Sigmoid colon (tissue), 6 donors: ENCODE measurements at regions not wholly inside any gene's neighbourhood (a gene's known extent, or its start where the extent isn't known, plus 50 kb on each side); places are given as distances from the start of the nearest gene placed in this dataset.

Experiments used
- DNase-seq: peaks from one replicate; pipeline ENCODE4 v3.0.0-alpha.2; 2019
- H3K27ac ChIP-seq, 4 donors: fragments of 200-600 bp; sonication (generic); one replicate each; pipeline ENCODE4 v1.5.1; 2016 to 2019; ENCODE audit warnings: mild to moderate bottlenecking in 1 of 4
- H3K27me3 ChIP-seq, 3 donors: fragments of 200-600 bp; sonication (generic); one replicate each; pipeline ENCODE4 v1.5.1; 2019; ENCODE audit warnings: mild to moderate bottlenecking in 1 of 3
- H3K36me3 ChIP-seq, 4 donors: fragments of 200-600 bp; sonication (generic); one replicate each; pipeline ENCODE4 v1.5.1; 2016 to 2019
- H3K4me1 ChIP-seq, 4 donors: fragments of 200-600 bp; sonication (generic); one replicate each; pipeline ENCODE4 v1.5.1; 2017 to 2019
- H3K4me3 ChIP-seq, 4 donors: fragments of 200-600 bp; sonication (generic); one replicate each; pipeline ENCODE4 v1.5.1; 2017 to 2019; ENCODE audit warnings: mild to moderate bottlenecking in 2 of 4, moderate library complexity in 1 of 4
- H3K9me3 ChIP-seq, 4 donors: fragments of 200-600 bp in 3 of 4; sonication (generic) in 3 of 4; one replicate each; pipeline versions ENCODE4 v1.5.1 to v1.6.1; 2013 to 2019
- EP300 ChIP-seq, 4 donors: sonication (generic); formaldehyde crosslinking; IDR thresholded peaks; one replicate each; pipeline ENCODE4 v1.6.1; 2017; ENCODE audit warnings: antibody characterized with exemption in 4 of 4
- POLR2A ChIP-seq, 2 donors: fragments of 450-650 bp; IDR thresholded peaks; one replicate each; pipeline ENCODE4 v1.6.1; 2016; ENCODE audit warnings: antibody characterized with exemption in 2 of 2, mild to moderate bottlenecking in 2 of 2, moderate library complexity in 2 of 2
- POLR2AphosphoS5 ChIP-seq, 4 donors: sonication (generic); formaldehyde crosslinking; IDR thresholded peaks; one replicate each; pipeline ENCODE4 v1.6.1; 2017; ENCODE audit warnings: antibody characterized with exemption in 4 of 4
- WGBS, 2 donors: extraction: QIAGEN DNeasy Blood & Tissue Kit; methylation state at CpG; one replicate each; pipeline ENCODE4 v1.1.7; 2013; 5-methylcytosine and 5-hydroxymethylcytosine counted together
- intact Hi-C: fragments of 100-400 bp; cut with DNase I; formaldehyde crosslinking; loops from one replicate; pipeline ENCODE4 v1.15.1; 2023
- TF ChIP-seq, protein P1 (sequence below), 4 experiments: fragments of 450-650 bp in 3 of 4; fragments of 200-600 bp in 1 of 4; IDR thresholded peaks; one replicate each; pipeline ENCODE4 v1.5.1; 2016 to 2019; ENCODE audit warnings: antibody characterized with exemption in 4 of 4, mild to moderate bottlenecking in 3 of 4, moderate library complexity in 2 of 4
- donor health status: healthy with polysubstance abuse.
- donor health status: healthy.

DNA sequence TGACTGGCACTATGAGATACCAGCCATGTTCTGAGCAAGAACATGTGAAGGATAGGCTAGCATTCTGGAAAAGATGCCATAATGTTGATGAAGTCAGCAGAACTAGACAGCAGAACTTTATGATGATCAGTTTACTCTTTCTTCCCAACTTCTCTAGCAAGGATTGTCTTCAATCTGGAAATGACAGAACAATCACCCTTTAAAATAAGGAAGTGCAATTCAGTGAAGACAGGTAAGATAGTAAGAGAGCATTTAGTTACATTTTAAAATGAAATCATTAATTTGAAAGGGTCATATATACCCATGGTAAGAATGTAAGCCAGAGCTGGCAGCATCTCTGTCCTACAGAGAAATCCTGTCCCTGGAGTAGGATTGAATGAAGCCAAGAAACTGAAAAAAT, 66.0 kb upstream of the C12orf71 start:
- Histone ChIP-seq H3K36me3 (no peaks in the 10 kb centered on the region), H3K4me3 (no peak overlapping the region), H3K9me3 (no peaks in the 10 kb centered on the region), H3K27me3 (no peaks in the 10 kb centered on the region), H3K4me1 (peaks cover 0 to 12% (median 6%) of the 10 kb centered on the region in 4 donors), H3K27ac (no peak overlapping the region)
- intact Hi-C loops: no loop called here
- no peak for DNase-seq
- TF ChIP-seq, protein P1, sequence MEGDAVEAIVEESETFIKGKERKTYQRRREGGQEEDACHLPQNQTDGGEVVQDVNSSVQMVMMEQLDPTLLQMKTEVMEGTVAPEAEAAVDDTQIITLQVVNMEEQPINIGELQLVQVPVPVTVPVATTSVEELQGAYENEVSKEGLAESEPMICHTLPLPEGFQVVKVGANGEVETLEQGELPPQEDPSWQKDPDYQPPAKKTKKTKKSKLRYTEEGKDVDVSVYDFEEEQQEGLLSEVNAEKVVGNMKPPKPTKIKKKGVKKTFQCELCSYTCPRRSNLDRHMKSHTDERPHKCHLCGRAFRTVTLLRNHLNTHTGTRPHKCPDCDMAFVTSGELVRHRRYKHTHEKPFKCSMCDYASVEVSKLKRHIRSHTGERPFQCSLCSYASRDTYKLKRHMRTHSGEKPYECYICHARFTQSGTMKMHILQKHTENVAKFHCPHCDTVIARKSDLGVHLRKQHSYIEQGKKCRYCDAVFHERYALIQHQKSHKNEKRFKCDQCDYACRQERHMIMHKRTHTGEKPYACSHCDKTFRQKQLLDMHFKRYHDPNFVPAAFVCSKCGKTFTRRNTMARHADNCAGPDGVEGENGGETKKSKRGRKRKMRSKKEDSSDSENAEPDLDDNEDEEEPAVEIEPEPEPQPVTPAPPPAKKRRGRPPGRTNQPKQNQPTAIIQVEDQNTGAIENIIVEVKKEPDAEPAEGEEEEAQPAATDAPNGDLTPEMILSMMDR (IDR thresholded peaks at IDR 0.05): no peak
- TF ChIP-seq POLR2A (IDR thresholded peaks at IDR 0.05) (no peak), POLR2AphosphoS5 (IDR thresholded peaks at IDR 0.05) (no peak), EP300 (IDR thresholded peaks at IDR 0.05) (no peak)

GRCh38 chr12:27148791-27149190, 66.4 kb upstream of the C12orf71 start:
- Histone ChIP-seq H3K4me1 (peaks cover 0 to 8% (median 4%) of the 10 kb centered on the region in 4 donors), H3K4me3 (no peak overlapping the region), H3K36me3 (no peaks in the 10 kb centered on the region), H3K27ac (no peak overlapping the region), H3K9me3 (no peaks in the 10 kb centered on the region), H3K27me3 (no peaks in the 10 kb centered on the region)
- intact Hi-C loops: no loop called here
- TF ChIP-seq POLR2A (IDR thresholded peaks at IDR 0.05): no peak
- TF ChIP-seq, protein P1 (IDR thresholded peaks at IDR 0.05): no peak
- DNase-seq: no peak
- 69 to 77% methylated on average over 2 of the region's 2 CpGs for WGBS, 2 donors

DNA sequence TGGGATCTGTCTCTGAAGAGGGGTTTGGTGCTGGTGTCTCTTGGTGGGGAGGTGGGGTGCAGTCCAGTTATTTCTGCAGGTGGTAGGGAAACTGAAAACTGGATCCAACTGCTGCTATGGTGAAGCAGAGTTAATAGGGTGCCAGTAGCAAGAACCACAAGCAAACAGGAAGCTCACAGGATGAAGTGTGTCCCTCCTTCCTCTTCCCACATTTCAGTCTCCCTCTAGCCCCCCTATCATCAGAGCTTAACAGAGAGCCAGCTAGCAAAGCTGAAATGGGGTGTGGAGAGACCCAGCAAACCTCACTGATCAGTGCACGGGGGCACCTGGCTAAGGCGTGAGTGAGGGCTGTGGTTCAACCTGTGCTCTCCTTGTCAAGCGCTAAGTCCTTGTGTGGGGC, 69.1 kb upstream of the C12orf71 start:
- WGBS, 2 donors: 74 to 95% methylated on average over 3 of the region's 3 CpGs
- TF ChIP-seq POLR2AphosphoS5 (IDR thresholded peaks at IDR 0.05): no peak
- TF ChIP-seq, protein P1 (IDR thresholded peaks at IDR 0.05): no peak
- TF ChIP-seq POLR2A (IDR thresholded peaks at IDR 0.05): no peak
- no peak for TF ChIP-seq EP300 (IDR thresholded peaks at IDR 0.05)

GRCh38 chr12:27158297-27158696, 75.9 kb upstream of the C12orf71 start:
- intact Hi-C loops: no loop called here
- no peaks in the 10 kb centered on the region for H3K27me3 ChIP-seq
- 83 to 84% methylated on average over 6 of the region's 6 CpGs for WGBS, 2 donors
- TF ChIP-seq EP300 (IDR thresholded peaks at IDR 0.05) (no peak), POLR2A (IDR thresholded peaks at IDR 0.05) (no peak), POLR2AphosphoS5 (IDR thresholded peaks at IDR 0.05) (no peak)
- TF ChIP-seq, protein P1 (IDR thresholded peaks at IDR 0.05): no peak
- no peaks in the 10 kb centered on the region for H3K9me3 ChIP-seq
- DNase-seq: no peak
- H3K4me1 ChIP-seq: no peaks in the 10 kb centered on the region
- H3K36me3 ChIP-seq: no peaks in the 10 kb centered on the region
- no peak overlapping the region for H3K4me3 ChIP-seq
- H3K27ac ChIP-seq: no peak overlapping the region

More for the DNA sequence above, 69.1 kb upstream of the C12orf71 start:
- Histone ChIP-seq H3K27ac (no peak overlapping the region), H3K4me3 (no peak overlapping the region), H3K4me1 (no peaks in the 10 kb centered on the region), H3K27me3 (no peaks in the 10 kb centered on the region), H3K9me3 (no peaks in the 10 kb centered on the region), H3K36me3 (no peaks in the 10 kb centered on the region)
- intact Hi-C loops: no loop called here
- DNase-seq: no peak

- WGBS, 2 donors: 78 to 83% methylated on average over 8 of the region's 8 CpGs
- no peaks in the 10 kb centered on the region for H3K36me3 ChIP-seq
- H3K4me1 ChIP-seq: no peaks in the 10 kb centered on the region
Observed at GRCh38 chr12:27161458-27162228, 79.3 kb upstream of the C12orf71 start.

More at GRCh38 chr12:27161458-27162228, 79.3 kb upstream of the C12orf71 start:
- TF ChIP-seq POLR2A (IDR thresholded peaks at IDR 0.05) (no peak), POLR2AphosphoS5 (IDR thresholded peaks at IDR 0.05) (no peak), EP300 (IDR thresholded peaks at IDR 0.05) (no peak)
- TF ChIP-seq, protein P1 (IDR thresholded peaks at IDR 0.05): no peak
- H3K9me3 ChIP-seq: no peaks in the 10 kb centered on the region
- no peak overlapping the region for H3K4me3 ChIP-seq
- intact Hi-C loops: no loop called here
- DNase-seq: no peak
- no peaks in the 10 kb centered on the region for H3K27me3 ChIP-seq
- no peak overlapping the region for H3K27ac ChIP-seq
